ENCODE measurements at regions not wholly inside any gene's neighbourhood (a gene's known extent, or its start where the extent isn't known, plus 50 kb on each side); places are given as distances from the start of the nearest gene placed in this dataset.
"Not testable (repeated sequence)": the region's sequence is repeated elsewhere in the genome, so short reads cannot be mapped to it uniquely, and the experiment has no call there.

GRCh38 chr3:153746211-153746610, 375.0 kb upstream of the ARHGEF26 start:
- no peak for DNase-seq

GRCh38 chr3:153749070-153749610, 372.1 kb upstream of the ARHGEF26 start:
- no peak for DNase-seq

DNA sequence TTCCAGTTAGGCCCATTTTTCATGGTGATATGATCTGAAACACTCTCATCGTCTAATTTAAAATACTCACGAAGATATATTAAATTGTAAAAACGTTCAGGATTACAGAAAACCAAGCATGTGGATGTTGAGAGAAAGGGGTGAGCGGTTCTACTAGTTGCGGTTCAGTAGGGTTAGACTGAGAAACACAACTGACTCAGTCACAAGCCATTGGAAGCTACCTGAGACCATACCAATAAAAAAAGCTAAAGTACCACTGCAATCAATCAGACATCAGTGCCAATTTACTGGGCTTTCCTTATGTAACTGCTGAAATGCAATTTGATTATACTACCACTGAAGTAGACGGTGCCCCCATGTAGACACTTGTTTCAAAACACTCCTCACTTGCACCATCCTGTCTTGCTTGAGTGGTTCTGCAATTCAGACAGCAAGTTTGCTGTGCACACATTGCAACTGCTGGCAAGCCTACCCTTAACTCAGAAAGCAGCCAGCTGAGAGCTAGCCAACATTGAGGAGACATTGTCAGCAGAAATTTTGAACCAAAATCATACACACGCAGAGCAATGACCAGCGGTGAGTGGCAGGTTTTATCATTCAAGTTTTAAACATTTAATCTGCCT, 368.7 kb upstream of the ARHGEF26 start:
- DNase-seq, result no peak

GRCh38 chr3:153753035-153753434, 368.2 kb upstream of the ARHGEF26 start:
- DNase-seq, result no peak

GRCh38 chr3:153756816-153757215, 364.4 kb upstream of the ARHGEF26 start:
- DNase-seq, result no peak

GRCh38 chr3:153757839-153758238, 363.4 kb upstream of the ARHGEF26 start:
- DNase-seq, result no peak

GRCh38 chr3:153760948-153761347, 360.2 kb upstream of the ARHGEF26 start:
- DNase-seq, result no peak

- DNase-seq, result no peak
Observed at GRCh38 chr3:153762411-153763235, 358.6 kb upstream of the ARHGEF26 start.

GRCh38 chr3:153767601-153768560, 353.3 kb upstream of the ARHGEF26 start:
- DNase-seq, result no peak

- DNase-seq, result peak; percentile 20
Observed at GRCh38 chr3:153768561-153769469, 352.4 kb upstream of the ARHGEF26 start.

DNA sequence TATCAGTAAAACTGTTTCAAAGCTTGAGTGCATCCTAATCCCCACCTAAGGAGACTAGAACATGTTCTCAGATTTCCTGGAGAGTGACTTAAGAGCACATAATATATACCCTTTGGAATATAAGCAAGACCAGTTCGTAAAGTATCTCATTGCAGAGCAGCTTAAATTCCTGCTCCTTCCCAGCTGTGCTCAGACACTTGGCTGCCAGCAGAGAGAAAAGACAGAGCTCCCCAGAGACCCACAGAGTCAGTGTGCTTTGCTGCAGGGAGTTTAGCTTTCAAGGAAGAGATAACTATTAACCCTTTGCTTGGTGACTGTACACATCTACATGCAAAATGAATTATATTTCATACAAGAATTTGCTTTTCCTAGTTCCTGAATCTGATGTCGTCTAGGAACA, 338.1 kb upstream of the ARHGEF26 start:
- DNase-seq, result peak; percentile 38

DNA sequence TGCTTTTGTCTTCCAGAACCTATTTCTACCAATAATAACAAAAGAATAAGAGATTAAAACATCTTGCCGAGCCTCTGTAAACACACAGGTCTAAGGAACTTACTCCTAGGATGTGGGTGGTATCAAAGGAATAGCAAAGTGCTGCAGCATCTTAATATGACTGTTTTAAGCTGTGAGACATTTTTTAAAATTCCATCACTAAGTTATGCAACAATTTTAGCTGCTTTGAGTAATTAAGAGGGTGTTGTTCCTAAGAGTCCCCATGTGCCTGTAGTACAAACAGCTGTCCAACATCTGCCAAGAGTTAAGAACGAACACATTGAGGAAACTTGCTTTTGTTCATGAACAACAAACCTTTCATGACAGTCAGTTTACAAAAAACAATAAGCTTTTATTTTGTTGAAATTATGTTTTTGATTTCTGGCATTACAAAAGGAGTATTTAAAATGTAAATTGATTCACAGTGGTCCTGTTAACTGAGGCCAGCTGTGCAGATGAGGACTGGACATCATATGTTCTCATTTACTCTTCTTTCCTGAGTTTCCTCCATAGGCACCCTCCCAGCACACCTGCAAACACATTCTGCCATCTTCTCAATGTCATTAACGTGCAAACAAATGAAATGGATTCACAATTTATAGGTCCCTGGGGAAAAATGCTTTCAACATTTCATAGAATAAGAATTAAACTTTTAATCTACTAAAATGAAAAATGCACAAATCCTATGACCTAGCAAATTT, 337.3 kb upstream of the ARHGEF26 start:
- no peak for DNase-seq

GRCh38 chr3:153785901-153786300, 335.3 kb upstream of the ARHGEF26 start:
- DNase-seq, result no peak

DNA sequence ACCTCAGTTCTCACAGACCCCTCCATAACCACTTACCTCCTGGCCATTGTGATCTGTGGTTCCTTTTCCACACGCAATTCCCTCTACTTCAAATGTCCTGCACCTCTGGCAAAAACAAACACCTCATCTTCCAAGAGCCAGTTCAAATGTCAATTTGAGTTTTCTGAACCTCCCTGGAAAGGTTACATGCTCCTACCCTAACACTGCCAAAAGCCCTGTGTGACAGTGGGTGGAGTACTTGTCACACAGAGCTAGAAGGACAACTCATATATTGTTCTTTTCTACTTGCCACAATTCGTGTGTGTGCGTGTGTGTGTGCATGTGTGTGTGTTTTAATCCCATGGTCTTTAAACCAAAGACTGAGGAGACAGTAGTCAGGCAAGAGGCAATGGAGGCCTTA, 331.8 kb upstream of the ARHGEF26 start:
- DNase-seq, result no peak

- not testable (repeated sequence) for DNase-seq
Observed at GRCh38 chr3:153797056-153797455, 324.1 kb upstream of the ARHGEF26 start.

DNA sequence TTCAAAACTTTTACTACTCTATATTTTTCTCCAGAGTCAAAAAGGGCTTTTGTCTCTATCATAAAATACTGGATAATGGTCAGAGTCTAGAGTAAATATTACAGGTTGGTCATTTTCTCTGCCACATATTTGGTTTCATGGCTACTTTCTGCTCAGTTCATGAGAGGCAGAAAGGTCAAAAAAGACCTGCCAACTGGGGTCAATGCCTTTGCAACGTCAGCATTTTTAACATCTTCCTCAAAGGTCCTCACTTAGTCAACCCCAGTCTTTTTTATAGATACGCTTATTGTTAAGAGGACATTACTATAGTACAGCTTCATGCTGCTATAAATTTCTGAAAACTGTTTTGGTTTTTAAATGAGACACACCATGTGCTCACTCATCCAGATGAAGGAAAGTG, 312.1 kb upstream of the ARHGEF26 start:
- no peak for DNase-seq

GRCh38 chr3:153818338-153818737, 302.9 kb upstream of the ARHGEF26 start:
- DNase-seq, result no peak

DNA sequence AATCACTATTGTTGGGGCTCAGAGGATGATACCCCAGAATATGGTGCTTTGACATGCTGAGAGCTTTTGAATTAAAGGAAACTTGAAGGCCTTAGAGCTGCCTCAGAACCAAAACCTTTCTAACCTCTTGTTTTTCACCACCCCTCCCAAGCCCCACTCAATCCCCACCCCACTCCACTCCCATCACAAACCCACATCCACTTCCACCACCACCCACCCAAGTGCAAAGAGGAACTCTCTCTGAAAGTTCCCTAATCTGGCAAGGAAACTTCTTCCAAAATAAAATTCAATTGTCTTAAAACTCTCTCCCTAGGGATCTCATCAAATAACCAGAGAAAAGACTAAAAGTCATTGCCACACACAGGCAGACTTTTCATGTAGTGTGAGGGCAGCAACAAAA, 301.2 kb upstream of the ARHGEF26 start:
- no peak for DNase-seq

GRCh38 chr3:153828346-153828745, 292.8 kb upstream of the ARHGEF26 start:
- DNase-seq, result not testable (repeated sequence)

GRCh38 chr3:153829606-153830170, 291.5 kb upstream of the ARHGEF26 start:
- no peak for DNase-seq

Measured in renal pelvis (tissue), 1 donor.